HCT116 (cell line): ENCODE measurements at regions not wholly inside any gene's neighbourhood (a gene's known extent, or its start where the extent isn't known, plus 50 kb on each side); places are given as distances from the start of the nearest gene placed in this dataset.

Experiments
- ATAC-seq: fragments of 200-7000 bp; cut with Tn5 transposase; 2 replicates; pipeline ENCODE4 v1.9.1; 2020; ENCODE audit warnings: mild to moderate bottlenecking, moderate library complexity
- BruUV-seq: library from RNA; stranded (reverse); fragments of 400-500 nt; replicated peaks from 2 replicates; lab custom pipeline; 2021; lab: Mats Ljungman, UMichigan
- CTCF ChIA-PET: fragments of 300-600 bp; sonication (Branson Sonifier 250); formaldehyde crosslinking; loops from one replicate; lab custom pipeline; 2021; ENCODE audit warnings: antibody characterized with exemption; lab: Charles Lee
- POLR2A ChIA-PET: fragments of 300-600, 350-600 bp; sonication (Branson Sonifier 250); formaldehyde crosslinking; loops from one replicate; lab custom pipeline; 2021; ENCODE audit warnings: antibody characterized with exemption; lab: Charles Lee
- RAD21 ChIA-PET, 2 experiments: fragments of 300-600 bp; sonication (Branson Sonifier 250); formaldehyde crosslinking; loops; one replicate each; lab custom pipeline; 2023; ENCODE audit warnings: low total read pairs in 2 of 2; ENCODE audit not compliant: uncharacterized antibody in 2 of 2, unreplicated experiment in 2 of 2, low non-redundant PET in 1 of 2; lab: Charles Lee
- DNase-seq: peaks from one replicate; pipeline ENCODE4 v3.0.0-alpha.2; 2010; ENCODE audit warnings: low read depth, low spot score
- H2AFZ ChIP-seq: fragments of 200-600 bp; shearing (Covaris generic), sonication (generic); 2 replicates; pipeline ENCODE4 v1.6.1; 2017; ENCODE audit warnings: low read depth, mixed run types, mixed read lengths, antibody characterized with exemption, low read length; ENCODE audit not compliant: poor library complexity, severe bottlenecking
- H3K27ac ChIP-seq: 2 replicates; pipeline ENCODE4 v1.5.1; 2012; ENCODE audit warnings: low read depth, low read length
- H3K27me3 ChIP-seq: fragments of 200-600 bp; sonication (generic); 2 replicates; pipeline ENCODE4 v1.6.1; 2016; ENCODE audit warnings: mixed run types, low read length, mixed read lengths; ENCODE audit not compliant: insufficient read depth
- H3K36me3 ChIP-seq, 2 experiments: fragments of 200-500 bp in 1 of 2; fragments of 200-600 bp in 1 of 2; sonication (Bioruptor generic) in 1 of 2; sonication (generic) in 1 of 2; 2 replicates each; pipeline versions ENCODE4 v1.5.1 to v1.6.1; 2014 to 2016; ENCODE audit warnings: low read length in 2 of 2, inconsistent platforms in 1 of 2, mixed read lengths in 1 of 2, mixed run types in 1 of 2; ENCODE audit not compliant: insufficient read depth in 2 of 2, control insufficient read depth in 1 of 2
- H3K4me1 ChIP-seq, 2 experiments: fragments of 200-600 bp in 1 of 2; sonication (generic) in 1 of 2; 2 replicates each; pipeline versions ENCODE4 v1.5.1 to v1.6.1; 2012 to 2017; ENCODE audit warnings: low read length in 2 of 2, inconsistent platforms in 1 of 2, mild to moderate bottlenecking in 1 of 2, mixed read lengths in 1 of 2, mixed run types in 1 of 2, moderate library complexity in 1 of 2; ENCODE audit not compliant: insufficient read depth in 2 of 2, control insufficient read depth in 1 of 2
- H3K4me2 ChIP-seq: fragments of 200-600 bp; sonication (generic); 2 replicates; pipeline ENCODE4 v1.6.1; 2017; ENCODE audit warnings: mixed run types, low read length, mixed read lengths
- H3K4me3 ChIP-seq, 2 experiments: fragments of 200-600 bp in 1 of 2; sonication (generic) in 1 of 2; replicated peaks in 1 of 2; 2 replicates each; pipeline ENCODE4 v1.5.1; 2011 to 2016; ENCODE audit warnings: low read length in 2 of 2, control low read depth in 1 of 2, low read depth in 1 of 2, mild to moderate bottlenecking in 1 of 2, mixed read lengths in 1 of 2, mixed run types in 1 of 2
- H3K79me2 ChIP-seq: fragments of 200-600 bp; sonication (generic); 2 replicates; pipeline ENCODE4 v1.6.1; 2017; ENCODE audit warnings: mild to moderate bottlenecking, mixed run types, low read length, moderate library complexity, mixed read lengths; ENCODE audit not compliant: insufficient read depth
- H3K9ac ChIP-seq: fragments of 200-600 bp; sonication (generic); 2 replicates; pipeline ENCODE4 v1.6.1; 2016; ENCODE audit warnings: low read length, mixed read lengths
- H3K9me2 ChIP-seq: fragments of 200-600 bp; sonication (generic), shearing (Covaris generic); 2 replicates; pipeline ENCODE4 v1.6.1; 2017; ENCODE audit warnings: mixed run types, mild to moderate bottlenecking, moderate library complexity; ENCODE audit not compliant: insufficient read depth
- H3K9me3 ChIP-seq, 2 experiments: fragments of 200-500 bp in 1 of 2; fragments of 200-600 bp in 1 of 2; sonication (Bioruptor generic) in 1 of 2; sonication (generic) in 1 of 2; 2 replicates each; pipeline ENCODE4 v1.6.1; 2014 to 2017; ENCODE audit warnings: low read length in 2 of 2, mixed read lengths in 2 of 2, inconsistent platforms in 1 of 2, low read depth in 1 of 2, mild to moderate bottlenecking in 1 of 2, mixed run types in 1 of 2, moderate library complexity in 1 of 2; ENCODE audit not compliant: control insufficient read depth in 1 of 2, insufficient read depth in 1 of 2
- H4K20me1 ChIP-seq: fragments of 200-600 bp; sonication (generic), shearing (Covaris generic); 2 replicates; pipeline ENCODE4 v1.6.1; 2017; ENCODE audit warnings: mixed run types, mild to moderate bottlenecking, moderate library complexity; ENCODE audit not compliant: insufficient read depth
- FOSL1 ChIP-seq: IDR thresholded peaks from 2 replicates; pipeline ENCODE4 v1.6.1; 2012; ENCODE audit warnings: low read depth
- POLR2A ChIP-seq: IDR thresholded peaks from 2 replicates; pipeline ENCODE4 v1.7.0; 2011; ENCODE audit warnings: borderline replicate concordance; ENCODE audit not compliant: insufficient read depth, insufficient read length; ENCODE audit errors: extremely low read depth
- POLR2AphosphoS5 ChIP-seq: IDR thresholded peaks from 2 replicates; pipeline ENCODE4 v1.6.1; 2011; ENCODE audit warnings: mild to moderate bottlenecking, low read depth, low read length, moderate library complexity
- RAD21 ChIP-seq: IDR thresholded peaks from 2 replicates; pipeline ENCODE4 v1.6.1; 2012; ENCODE audit warnings: low read depth, mild to moderate bottlenecking
- SRF ChIP-seq: IDR thresholded peaks from 2 replicates; pipeline ENCODE4 v1.6.1; 2012; ENCODE audit warnings: low read depth
- YY1 ChIP-seq: IDR thresholded peaks from 2 replicates; pipeline ENCODE4 v1.6.1; 2011; ENCODE audit warnings: low read length, low read depth, moderate library complexity, mild to moderate bottlenecking; ENCODE audit not compliant: insufficient replicate concordance; ENCODE audit errors: extremely low read depth
- ZNF274 ChIP-seq: fragments of 200-500 bp; sonication (Bioruptor generic); IDR thresholded peaks from 2 replicates; pipeline ENCODE4 v1.6.1; 2014; ENCODE audit warnings: mild to moderate bottlenecking, low read depth, low read length, inconsistent platforms
- intact Hi-C: fragments of 100-400 bp; cut with micrococcal nuclease; formaldehyde crosslinking; loops from 2 replicates; pipeline ENCODE4 v1.10.0; 2022
- TF ChIP-seq, protein P1 (sequence below): IDR thresholded peaks from 2 replicates; pipeline ENCODE4 v1.6.1; 2012
- TF ChIP-seq, protein P2 (sequence below), 3 experiments: fragments of 200-600 bp in 1 of 3; sonication (generic) in 1 of 3; IDR thresholded peaks in 2 of 3; conservative IDR thresholded peaks in 1 of 3; 2 replicates each; pipeline ENCODE4 v1.5.1; 2012 to 2017; ENCODE audit warnings: low read depth in 2 of 3, low read length in 2 of 3, antibody characterized with exemption in 1 of 3, borderline replicate concordance in 1 of 3, control low read depth in 1 of 3, mild to moderate bottlenecking in 1 of 3, mixed read lengths in 1 of 3, mixed run types in 1 of 3, moderate library complexity in 1 of 3; ENCODE audit not compliant: insufficient read depth in 1 of 3

DNA sequence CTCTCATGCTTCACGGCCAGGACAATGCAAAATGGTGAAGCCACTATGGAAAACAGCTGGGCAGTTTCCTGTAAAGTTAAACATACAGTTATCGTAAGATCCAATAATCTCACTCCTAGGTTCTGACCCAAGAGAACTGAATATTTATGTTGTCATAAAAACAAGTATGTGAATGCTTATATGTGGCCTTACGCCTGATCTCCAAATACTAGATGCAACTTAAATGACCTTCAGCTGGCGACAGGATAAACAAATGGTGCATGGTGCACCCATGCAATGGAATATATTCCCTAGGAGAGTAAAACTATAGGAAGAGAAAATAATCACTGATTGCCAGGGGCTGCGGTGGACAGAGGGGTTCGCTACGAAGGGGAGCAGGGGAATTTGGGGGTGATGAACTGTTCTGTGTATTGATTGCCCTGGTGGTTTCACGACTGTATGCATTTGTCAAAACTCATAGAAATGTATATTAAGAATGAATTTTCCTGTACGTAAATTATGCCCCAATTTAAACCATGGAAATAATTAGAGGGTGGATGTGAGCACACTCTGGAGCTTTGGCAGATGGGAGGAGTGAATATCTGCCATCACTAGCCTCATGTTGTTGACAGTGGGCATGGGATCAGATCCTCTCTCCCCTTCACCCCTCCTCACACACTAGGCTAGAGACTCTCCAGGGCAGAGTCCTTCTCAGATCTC lies 100.8 kb upstream of the MYCN start:
- Histone ChIP-seq H3K4me2 (no peak overlapping the region), H3K4me3 (no peak overlapping the region), H3K9me3 (no peaks in the 10 kb centered on the region), H3K27me3 (no peaks in the 10 kb centered on the region), H3K4me1 (peaks cover 0 to 5% of the 10 kb centered on the region in 2 experiments; a peak in 1 of 4 replicates), H3K9me2 (no peaks in the 10 kb centered on the region), H3K36me3 (no peaks in the 10 kb centered on the region), H3K79me2 (no peaks in the 10 kb centered on the region), H4K20me1 (no peaks in the 10 kb centered on the region), H3K9ac (no peak overlapping the region), H3K27ac (no peak overlapping the region), H2AFZ (no peak overlapping the region)
- ChIA-PET RAD21 (no interaction called here), POLR2A (no interaction called here), CTCF (no interaction called here)
- no TSS peak for BruUV-seq
- intact Hi-C loops: no loop called here
- DNase-seq (no peak), ATAC-seq (no peak)
- TF ChIP-seq, protein P1, sequence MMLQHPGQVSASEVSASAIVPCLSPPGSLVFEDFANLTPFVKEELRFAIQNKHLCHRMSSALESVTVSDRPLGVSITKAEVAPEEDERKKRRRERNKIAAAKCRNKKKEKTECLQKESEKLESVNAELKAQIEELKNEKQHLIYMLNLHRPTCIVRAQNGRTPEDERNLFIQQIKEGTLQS: no peak
- TF ChIP-seq ZNF274: no peak
- TF ChIP-seq RAD21: no peak
- TF ChIP-seq YY1: no peak
- no peak for TF ChIP-seq FOSL1
- no peak for TF ChIP-seq SRF
- TF ChIP-seq, protein P2, sequence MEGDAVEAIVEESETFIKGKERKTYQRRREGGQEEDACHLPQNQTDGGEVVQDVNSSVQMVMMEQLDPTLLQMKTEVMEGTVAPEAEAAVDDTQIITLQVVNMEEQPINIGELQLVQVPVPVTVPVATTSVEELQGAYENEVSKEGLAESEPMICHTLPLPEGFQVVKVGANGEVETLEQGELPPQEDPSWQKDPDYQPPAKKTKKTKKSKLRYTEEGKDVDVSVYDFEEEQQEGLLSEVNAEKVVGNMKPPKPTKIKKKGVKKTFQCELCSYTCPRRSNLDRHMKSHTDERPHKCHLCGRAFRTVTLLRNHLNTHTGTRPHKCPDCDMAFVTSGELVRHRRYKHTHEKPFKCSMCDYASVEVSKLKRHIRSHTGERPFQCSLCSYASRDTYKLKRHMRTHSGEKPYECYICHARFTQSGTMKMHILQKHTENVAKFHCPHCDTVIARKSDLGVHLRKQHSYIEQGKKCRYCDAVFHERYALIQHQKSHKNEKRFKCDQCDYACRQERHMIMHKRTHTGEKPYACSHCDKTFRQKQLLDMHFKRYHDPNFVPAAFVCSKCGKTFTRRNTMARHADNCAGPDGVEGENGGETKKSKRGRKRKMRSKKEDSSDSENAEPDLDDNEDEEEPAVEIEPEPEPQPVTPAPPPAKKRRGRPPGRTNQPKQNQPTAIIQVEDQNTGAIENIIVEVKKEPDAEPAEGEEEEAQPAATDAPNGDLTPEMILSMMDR (IDR thresholded peaks at IDR 0.05 in 2 of 3, conservative IDR thresholded peaks at IDR 0.05 in 1 of 3; ENCODE audit: borderline replicate concordance in 1 of 3, insufficient read depth in 1 of 3, low read depth in 2 of 3, low read length in 2 of 3): no peak
- TF ChIP-seq POLR2AphosphoS5: no peak
- TF ChIP-seq POLR2A: no peak
